ENCODE measurements at regions not wholly inside any gene's neighbourhood (a gene's known extent, or its start where the extent isn't known, plus 50 kb on each side); places are given as distances from the start of the nearest gene placed in this dataset.

- TF ChIP-seq EZH2 (IDR thresholded peaks at IDR 0.05; ENCODE audit: insufficient read depth, poor library complexity, severe bottlenecking) (no peak), EZH2phosphoT487 (IDR thresholded peaks at IDR 0.05; ENCODE audit: insufficient read depth, low read depth) (no peak)
These were observed 1176.3 kb downstream of the CDH18 start for GRCh38 chr5:18811661-18812060.
